HG03442 (cell line): ENCODE measurements at regions not wholly inside any gene's neighbourhood (a gene's known extent, or its start where the extent isn't known, plus 50 kb on each side); places are given as distances from the start of the nearest gene placed in this dataset.

Experiments
- ATAC-seq: cut with Tn5 transposase; IDR thresholded peaks from one replicate; pipeline ENCODE4 v1.9.1; 2021; ENCODE audit warnings: mild to moderate bottlenecking, moderate library complexity; ENCODE audit not compliant: unreplicated experiment

GRCh38 chr2:134109246-134109645, 144.6 kb upstream of the MGAT5 start:
- ATAC-seq = no peak

- ATAC-seq = no peak
Measured at GRCh38 chr2:134109725-134110124, 144.1 kb upstream of the MGAT5 start.

- no peak for ATAC-seq
Measured at GRCh38 chr2:134110532-134110931, 143.3 kb upstream of the MGAT5 start.

GRCh38 chr2:134117676-134118075, 136.2 kb upstream of the MGAT5 start:
- ATAC-seq = no peak

GRCh38 chr2:134118279-134119116, 135.4 kb upstream of the MGAT5 start:
- ATAC-seq = peak; percentile 44

- peak; percentile 2 for ATAC-seq
Measured at GRCh38 chr2:134119117-134119712, 134.7 kb upstream of the MGAT5 start.

- peak; percentile 54 for ATAC-seq
Measured at GRCh38 chr2:134119713-134120405, 134.0 kb upstream of the MGAT5 start.

GRCh38 chr2:134120406-134120732, 133.5 kb upstream of the MGAT5 start:
- ATAC-seq = peak; percentile 1

GRCh38 chr2:134120733-134121630, 132.9 kb upstream of the MGAT5 start:
- ATAC-seq = peak; percentile 50

GRCh38 chr2:134122610-134123009, 131.3 kb upstream of the MGAT5 start:
- ATAC-seq = no peak

- ATAC-seq = no peak
Measured at GRCh38 chr2:134123332-134123731, 130.5 kb upstream of the MGAT5 start.

GRCh38 chr2:134124047-134124753, 129.7 kb upstream of the MGAT5 start:
- no peak for ATAC-seq

- no peak for ATAC-seq
Measured at GRCh38 chr2:134127496-134127895, 126.4 kb upstream of the MGAT5 start.

GRCh38 chr2:134128746-134129145, 125.1 kb upstream of the MGAT5 start:
- no peak for ATAC-seq

GRCh38 chr2:134129900-134130537, 123.9 kb upstream of the MGAT5 start:
- no peak for ATAC-seq

- ATAC-seq = no peak
Measured at GRCh38 chr2:134131681-134132489, 122.0 kb upstream of the MGAT5 start.

GRCh38 chr2:134132490-134132857, 121.4 kb upstream of the MGAT5 start:
- ATAC-seq = no peak

- no peak for ATAC-seq
Measured at GRCh38 chr2:134133622-134134312, 120.1 kb upstream of the MGAT5 start.

- no peak for ATAC-seq
Measured at GRCh38 chr2:134134313-134134706, 119.6 kb upstream of the MGAT5 start.
